A549 (cell line): ENCODE measurements at regions not wholly inside any gene's neighbourhood (a gene's known extent, or its start where the extent isn't known, plus 50 kb on each side); places are given as distances from the start of the nearest gene placed in this dataset.

Experiments used
- ATAC-seq, 2 experiments: fragments of 200-7000 bp in 1 of 2; fragments of >200 bp in 1 of 2; cut with Nextera tagmentation in 1 of 2; cut with Tn5 transposase in 1 of 2; 3 replicates each; pipeline versions ENCODE4 v1.8.0 to v1.9.1; 2018 to 2020; ENCODE audit warnings: mild to moderate bottlenecking in 1 of 2, moderate library complexity in 1 of 2
- CTCF ChIA-PET: fragments of 300-600 bp; sonication (Branson Sonifier 250); formaldehyde crosslinking; extraction: SDS; loops from one replicate; lab custom pipeline; 2021; ENCODE audit warnings: antibody characterized with exemption, inconsistent platforms; lab: Yijun Ruan, JAX
- POLR2A ChIA-PET: fragments of 350-600 bp; formaldehyde crosslinking; extraction: SDS; loops from one replicate; lab custom pipeline; 2021; ENCODE audit warnings: antibody characterized with exemption, inconsistent platforms; lab: Yijun Ruan, JAX
- DNase-seq, 2 experiments: peaks; one replicate each; pipeline versions ENCODE4 v3.0.0 to v3.0.0-alpha.2; 2011 to 2016; ENCODE audit warnings: low read depth in 1 of 2, low spot score in 1 of 2
- FAIRE-seq: peaks from 2 replicates; lab custom pipeline; 2011; peaks lifted over from hg19 to GRCh38; lab: Jason Lieb, UNC
- H3K27ac ChIP-seq, 2 experiments: fragments of >200 bp; sonication (Bioruptor Twin); formaldehyde crosslinking; 3 replicates each; pipeline ENCODE4 v1.5.1; 2016 to 2017
- H3K4me1 ChIP-seq: fragments of >200 bp; sonication (Bioruptor Twin); formaldehyde crosslinking; 3 replicates; pipeline ENCODE4 v1.6.1; 2016
- H3K4me2 ChIP-seq: fragments of >200 bp; sonication (Bioruptor Twin); formaldehyde crosslinking; 3 replicates; pipeline ENCODE4 v1.6.1; 2016
- H3K4me3 ChIP-seq: fragments of >200 bp; sonication (Bioruptor Twin); formaldehyde crosslinking; 3 replicates; pipeline ENCODE4 v1.5.1; 2016
- H3K9me3 ChIP-seq: fragments of >200 bp; sonication (Bioruptor Twin); formaldehyde crosslinking; 3 replicates; pipeline ENCODE4 v1.6.1; 2016
- BHLHE40 ChIP-seq: IDR thresholded peaks from 2 replicates; pipeline ENCODE4 v1.6.1; 2012; ENCODE audit warnings: low read depth, low read length, inconsistent platforms
- E2F6 ChIP-seq: IDR thresholded peaks from 2 replicates; pipeline ENCODE4 v1.6.1; 2012; ENCODE audit warnings: low read depth, borderline replicate concordance
- EHF ChIP-seq: fragments of 250-450 bp; sonication (Bioruptor Pico); IDR thresholded peaks from 2 replicates; pipeline ENCODE4 v1.5.0; 2020; ENCODE audit warnings: mild to moderate bottlenecking
- ESRRA ChIP-seq: fragments of 150-350 bp; IDR thresholded peaks from 2 replicates; pipeline ENCODE4 v1.6.1; 2014; ENCODE audit warnings: mild to moderate bottlenecking, low read length, borderline replicate concordance
- FOXS1 ChIP-seq: fragments of 250-450 bp; sonication (Bioruptor Pico); IDR thresholded peaks from 2 replicates; pipeline ENCODE4 v1.5.0; 2020; ENCODE audit warnings: mild to moderate bottlenecking, moderate library complexity
- JUN ChIP-seq, 2 experiments: fragments of >200 bp; sonication (Bioruptor Twin); formaldehyde crosslinking; IDR thresholded peaks; 2 replicates in 1 of 2; 3 replicates in 1 of 2; pipeline ENCODE4 v1.6.1; 2016 to 2017
- KDM1A ChIP-seq: fragments of 200-600 bp; sonication (generic); IDR thresholded peaks from 2 replicates; pipeline ENCODE4 v1.6.1; 2016; ENCODE audit warnings: low read depth, mild to moderate bottlenecking
- MAZ ChIP-seq: fragments of 150-350 bp; IDR thresholded peaks from 2 replicates; pipeline ENCODE4 v1.6.1; 2014; ENCODE audit warnings: antibody characterized with exemption, low read depth, low read length, borderline replicate concordance
- NPAS2 ChIP-seq: fragments of 250-450 bp; sonication (Bioruptor Pico); IDR thresholded peaks from 2 replicates; pipeline ENCODE4 v1.8.0; 2022; ENCODE audit warnings: mild to moderate bottlenecking, moderate library complexity, borderline replicate concordance
- PHF8 ChIP-seq: fragments of 200-600 bp; sonication (generic); IDR thresholded peaks from 2 replicates; pipeline ENCODE4 v1.6.1; 2016; ENCODE audit warnings: low read depth, mild to moderate bottlenecking, antibody characterized with exemption, moderate library complexity, borderline replicate concordance
- POLR2A ChIP-seq: IDR thresholded peaks from 2 replicates; pipeline ENCODE4 v1.6.1; 2012; ENCODE audit warnings: mild to moderate bottlenecking, low read length
- POLR2AphosphoS2 ChIP-seq: conservative IDR thresholded peaks from 2 replicates; pipeline ENCODE4 v1.6.1; 2012; ENCODE audit warnings: low read length, improper control_type of control experiment, inconsistent platforms
- RAD21 ChIP-seq, 2 experiments: fragments of >200 bp in 1 of 2; sonication (Bioruptor Twin) in 1 of 2; formaldehyde crosslinking in 1 of 2; IDR thresholded peaks in 1 of 2; conservative IDR thresholded peaks in 1 of 2; 2 replicates in 1 of 2; 3 replicates in 1 of 2; pipeline ENCODE4 v1.6.1; 2012 to 2018; ENCODE audit warnings: inconsistent platforms in 1 of 2
- RFX5 ChIP-seq: fragments of 450-650 bp; IDR thresholded peaks from 2 replicates; pipeline ENCODE4 v1.7.1; 2014; ENCODE audit warnings: antibody characterized with exemption, mild to moderate bottlenecking, moderate library complexity
- RNF2 ChIP-seq: fragments of 200-600 bp; sonication (generic); IDR thresholded peaks from 2 replicates; pipeline ENCODE4 v1.6.1; 2016; ENCODE audit warnings: low read depth, mild to moderate bottlenecking, antibody characterized with exemption, moderate library complexity, borderline replicate concordance
- TFCP2L1 ChIP-seq: fragments of 250-450 bp; sonication (Bioruptor Pico); IDR thresholded peaks from 2 replicates; pipeline ENCODE4 v1.5.0; 2021; ENCODE audit warnings: mild to moderate bottlenecking
- TP53 ChIP-seq: fragments of 250-450 bp; sonication (Bioruptor Pico); IDR thresholded peaks from 2 replicates; pipeline ENCODE4 v1.5.0; 2021; ENCODE audit warnings: mild to moderate bottlenecking, moderate library complexity
- ZFP36 ChIP-seq: fragments of 450-650 bp; IDR thresholded peaks from 2 replicates; pipeline ENCODE4 v1.6.1; 2014; ENCODE audit warnings: borderline replicate concordance; ENCODE audit not compliant: partially characterized antibody
- ZSCAN20 ChIP-seq: fragments of 250-450 bp; sonication (Bioruptor Pico); IDR thresholded peaks from 2 replicates; pipeline ENCODE4 v1.8.0; 2022; ENCODE audit warnings: mild to moderate bottlenecking, moderate library complexity
- WGBS: methylation state at CpG from one replicate; pipeline ENCODE4 v1.1.6; 2017; ENCODE audit errors: missing lambda C conversion rate; 5-methylcytosine and 5-hydroxymethylcytosine counted together
- TF ChIP-seq, protein P1 (sequence below): fragments of >200 bp; sonication (Bioruptor Twin); formaldehyde crosslinking; IDR thresholded peaks from 3 replicates; pipeline ENCODE4 v1.6.1; 2016
- TF ChIP-seq, protein P2 (sequence below): IDR thresholded peaks from 2 replicates; pipeline ENCODE4 v1.6.1; 2012
- TF ChIP-seq, protein P3 (sequence below): IDR thresholded peaks from 2 replicates; pipeline ENCODE4 v1.6.1; 2012
- TF ChIP-seq, protein P4 (sequence below): fragments of 250-450 bp; sonication (Bioruptor Pico); IDR thresholded peaks from 2 replicates; pipeline ENCODE4 v1.5.0; 2021; ENCODE audit warnings: mild to moderate bottlenecking, moderate library complexity, borderline replicate concordance
- TF ChIP-seq, protein P5 (sequence below): fragments of 450-650 bp; IDR thresholded peaks from 2 replicates; pipeline ENCODE4 v1.6.1; 2014; ENCODE audit warnings: antibody characterized with exemption
- TF ChIP-seq, protein P6 (sequence below): fragments of 200-600 bp; sonication (generic); IDR thresholded peaks from 2 replicates; pipeline ENCODE4 v1.6.1; 2016; ENCODE audit warnings: antibody characterized with exemption, mild to moderate bottlenecking, moderate library complexity

DNA sequence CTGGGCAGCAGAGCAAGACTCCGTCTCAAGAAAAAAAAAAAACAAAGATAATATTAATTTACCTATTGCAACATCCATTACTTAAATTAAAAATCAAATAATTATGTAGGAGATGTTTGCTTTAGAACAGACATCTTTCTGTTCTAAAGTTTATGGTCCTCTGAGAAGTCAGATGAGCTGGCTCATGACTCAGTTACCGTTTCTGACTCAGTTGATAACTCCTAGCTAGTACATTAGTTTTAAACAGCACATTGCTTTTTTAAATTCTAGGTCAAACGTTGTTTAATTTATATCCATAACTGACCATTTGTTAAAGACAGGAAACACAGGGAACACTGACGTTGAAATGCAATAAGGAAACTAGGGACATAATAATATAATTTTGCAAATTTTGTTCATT lies 162.7 kb downstream of the ETV1 start:
- Histone ChIP-seq H3K4me1 (no peaks in the 10 kb centered on the region), H3K27ac (no peak overlapping the region), H3K9me3 (no peaks in the 10 kb centered on the region), H3K4me2 (no peak overlapping the region), H3K4me3 (no peak overlapping the region)
- POLR2A ChIA-PET: no interaction called here
- CTCF ChIA-PET: interaction anchor here (0.6 kb wide), 1 partner anchor 612 kb away, joined by 3 read pairs; no protein-coding TSS in a partner anchor
- TF ChIP-seq JUN (IDR thresholded peaks at IDR 0.05) (no peak), BHLHE40 (no peak), ZFP36 (no peak), KDM1A (no peak), RAD21 (conservative IDR thresholded peaks at IDR 0.05 in 1 of 2, IDR thresholded peaks at IDR 0.05 in 1 of 2) (no peak), MAZ (no peak), POLR2A (no peak), ZSCAN20 (CRISPR knock-in tag) (no peak), TFCP2L1 (CRISPR knock-in tag) (no peak), RNF2 (no peak), ESRRA (no peak), POLR2AphosphoS2 (no peak)
- TF ChIP-seq, protein P1, sequence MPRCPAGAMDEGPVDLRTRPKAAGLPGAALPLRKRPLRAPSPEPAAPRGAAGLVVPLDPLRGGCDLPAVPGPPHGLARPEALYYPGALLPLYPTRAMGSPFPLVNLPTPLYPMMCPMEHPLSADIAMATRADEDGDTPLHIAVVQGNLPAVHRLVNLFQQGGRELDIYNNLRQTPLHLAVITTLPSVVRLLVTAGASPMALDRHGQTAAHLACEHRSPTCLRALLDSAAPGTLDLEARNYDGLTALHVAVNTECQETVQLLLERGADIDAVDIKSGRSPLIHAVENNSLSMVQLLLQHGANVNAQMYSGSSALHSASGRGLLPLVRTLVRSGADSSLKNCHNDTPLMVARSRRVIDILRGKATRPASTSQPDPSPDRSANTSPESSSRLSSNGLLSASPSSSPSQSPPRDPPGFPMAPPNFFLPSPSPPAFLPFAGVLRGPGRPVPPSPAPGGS: no peak
- TF ChIP-seq, protein P2, sequence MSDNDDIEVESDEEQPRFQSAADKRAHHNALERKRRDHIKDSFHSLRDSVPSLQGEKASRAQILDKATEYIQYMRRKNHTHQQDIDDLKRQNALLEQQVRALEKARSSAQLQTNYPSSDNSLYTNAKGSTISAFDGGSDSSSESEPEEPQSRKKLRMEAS: no peak
- FAIRE-seq (no peak), DNase-seq (no peak), ATAC-seq (no peak)
- WGBS: 40% methylated on average over 4 of the region's 4 CpGs

DNA sequence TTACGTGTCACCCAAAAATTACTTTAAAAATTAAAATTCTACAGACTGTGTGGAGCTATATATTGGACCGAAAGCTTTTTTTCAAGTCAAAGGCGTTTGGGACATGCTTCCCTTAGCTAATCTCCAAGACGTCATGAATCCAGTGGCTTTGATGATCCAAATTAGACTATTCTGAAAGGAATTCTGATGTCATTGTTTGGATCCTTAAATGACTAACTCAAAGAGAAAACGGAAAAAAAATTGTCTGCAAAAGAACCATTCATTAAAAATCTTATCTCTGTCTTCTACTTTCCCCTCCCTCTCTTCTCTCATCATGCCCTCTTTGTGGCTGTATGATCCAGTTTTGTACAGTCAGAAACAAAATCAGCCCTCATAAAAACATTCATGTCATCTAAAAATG lies 161.8 kb downstream of the ETV1 start:
- TF ChIP-seq FOXS1 (CRISPR knock-in tag): no peak
- TF ChIP-seq TFCP2L1 (CRISPR knock-in tag): no peak
- no peak for TF ChIP-seq EHF
- no peak for TF ChIP-seq TP53 (CRISPR knock-in tag)
- TF ChIP-seq BHLHE40: no peak
- TF ChIP-seq KDM1A: no peak
- no peak for TF ChIP-seq NPAS2 (CRISPR knock-in tag)
- TF ChIP-seq ESRRA: no peak
- TF ChIP-seq, protein P3, sequence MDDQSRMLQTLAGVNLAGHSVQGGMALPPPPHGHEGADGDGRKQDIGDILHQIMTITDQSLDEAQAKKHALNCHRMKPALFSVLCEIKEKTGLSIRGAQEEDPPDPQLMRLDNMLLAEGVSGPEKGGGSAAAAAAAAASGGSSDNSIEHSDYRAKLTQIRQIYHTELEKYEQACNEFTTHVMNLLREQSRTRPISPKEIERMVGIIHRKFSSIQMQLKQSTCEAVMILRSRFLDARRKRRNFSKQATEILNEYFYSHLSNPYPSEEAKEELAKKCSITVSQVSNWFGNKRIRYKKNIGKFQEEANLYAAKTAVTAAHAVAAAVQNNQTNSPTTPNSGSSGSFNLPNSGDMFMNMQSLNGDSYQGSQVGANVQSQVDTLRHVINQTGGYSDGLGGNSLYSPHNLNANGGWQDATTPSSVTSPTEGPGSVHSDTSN: no peak
- TF ChIP-seq, protein P4, sequence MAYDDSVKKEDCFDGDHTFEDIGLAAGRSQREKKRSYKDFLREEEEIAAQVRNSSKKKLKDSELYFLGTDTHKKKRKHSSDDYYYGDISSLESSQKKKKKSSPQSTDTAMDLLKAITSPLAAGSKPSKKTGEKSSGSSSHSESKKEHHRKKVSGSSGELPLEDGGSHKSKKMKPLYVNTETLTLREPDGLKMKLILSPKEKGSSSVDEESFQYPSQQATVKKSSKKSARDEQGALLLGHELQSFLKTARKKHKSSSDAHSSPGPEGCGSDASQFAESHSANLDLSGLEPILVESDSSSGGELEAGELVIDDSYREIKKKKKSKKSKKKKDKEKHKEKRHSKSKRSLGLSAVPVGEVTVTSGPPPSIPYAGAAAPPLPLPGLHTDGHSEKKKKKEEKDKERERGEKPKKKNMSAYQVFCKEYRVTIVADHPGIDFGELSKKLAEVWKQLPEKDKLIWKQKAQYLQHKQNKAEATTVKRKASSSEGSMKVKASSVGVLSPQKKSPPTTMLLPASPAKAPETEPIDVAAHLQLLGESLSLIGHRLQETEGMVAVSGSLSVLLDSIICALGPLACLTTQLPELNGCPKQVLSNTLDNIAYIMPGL: no peak
- no peak overlapping the region for H3K27ac ChIP-seq
- ChIA-PET CTCF (no interaction called here), POLR2A (no interaction called here)
- no peak for ATAC-seq
- H3K4me2 ChIP-seq: no peak overlapping the region
- FAIRE-seq: no peak
- H3K4me3 ChIP-seq: no peak overlapping the region
- no peaks in the 10 kb centered on the region for H3K9me3 ChIP-seq
- WGBS: 43% methylated on average over 5 of the region's 5 CpGs
- DNase-seq: no peak
- H3K4me1 ChIP-seq: no peaks in the 10 kb centered on the region

GRCh38 chr7:13829231-13829630 lies 160.2 kb downstream of the ETV1 start:
- DNase-seq: no peak
- POLR2A ChIA-PET: no interaction called here
- ATAC-seq: no peak

More at GRCh38 chr7:13829231-13829630, 160.2 kb downstream of the ETV1 start:
- Histone ChIP-seq H3K9me3 (no peaks in the 10 kb centered on the region), H3K27ac (no peak overlapping the region), H3K4me3 (no peak overlapping the region), H3K4me2 (no peak overlapping the region), H3K4me1 (no peaks in the 10 kb centered on the region)
- 34% methylated on average over 2 of the region's 2 CpGs for WGBS
- TF ChIP-seq NPAS2 (CRISPR knock-in tag) (no peak), RFX5 (no peak), PHF8 (no peak), E2F6 (no peak)
- TF ChIP-seq, protein P5, sequence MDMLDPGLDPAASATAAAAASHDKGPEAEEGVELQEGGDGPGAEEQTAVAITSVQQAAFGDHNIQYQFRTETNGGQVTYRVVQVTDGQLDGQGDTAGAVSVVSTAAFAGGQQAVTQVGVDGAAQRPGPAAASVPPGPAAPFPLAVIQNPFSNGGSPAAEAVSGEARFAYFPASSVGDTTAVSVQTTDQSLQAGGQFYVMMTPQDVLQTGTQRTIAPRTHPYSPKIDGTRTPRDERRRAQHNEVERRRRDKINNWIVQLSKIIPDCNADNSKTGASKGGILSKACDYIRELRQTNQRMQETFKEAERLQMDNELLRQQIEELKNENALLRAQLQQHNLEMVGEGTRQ: no peak
- TF ChIP-seq, protein P6, sequence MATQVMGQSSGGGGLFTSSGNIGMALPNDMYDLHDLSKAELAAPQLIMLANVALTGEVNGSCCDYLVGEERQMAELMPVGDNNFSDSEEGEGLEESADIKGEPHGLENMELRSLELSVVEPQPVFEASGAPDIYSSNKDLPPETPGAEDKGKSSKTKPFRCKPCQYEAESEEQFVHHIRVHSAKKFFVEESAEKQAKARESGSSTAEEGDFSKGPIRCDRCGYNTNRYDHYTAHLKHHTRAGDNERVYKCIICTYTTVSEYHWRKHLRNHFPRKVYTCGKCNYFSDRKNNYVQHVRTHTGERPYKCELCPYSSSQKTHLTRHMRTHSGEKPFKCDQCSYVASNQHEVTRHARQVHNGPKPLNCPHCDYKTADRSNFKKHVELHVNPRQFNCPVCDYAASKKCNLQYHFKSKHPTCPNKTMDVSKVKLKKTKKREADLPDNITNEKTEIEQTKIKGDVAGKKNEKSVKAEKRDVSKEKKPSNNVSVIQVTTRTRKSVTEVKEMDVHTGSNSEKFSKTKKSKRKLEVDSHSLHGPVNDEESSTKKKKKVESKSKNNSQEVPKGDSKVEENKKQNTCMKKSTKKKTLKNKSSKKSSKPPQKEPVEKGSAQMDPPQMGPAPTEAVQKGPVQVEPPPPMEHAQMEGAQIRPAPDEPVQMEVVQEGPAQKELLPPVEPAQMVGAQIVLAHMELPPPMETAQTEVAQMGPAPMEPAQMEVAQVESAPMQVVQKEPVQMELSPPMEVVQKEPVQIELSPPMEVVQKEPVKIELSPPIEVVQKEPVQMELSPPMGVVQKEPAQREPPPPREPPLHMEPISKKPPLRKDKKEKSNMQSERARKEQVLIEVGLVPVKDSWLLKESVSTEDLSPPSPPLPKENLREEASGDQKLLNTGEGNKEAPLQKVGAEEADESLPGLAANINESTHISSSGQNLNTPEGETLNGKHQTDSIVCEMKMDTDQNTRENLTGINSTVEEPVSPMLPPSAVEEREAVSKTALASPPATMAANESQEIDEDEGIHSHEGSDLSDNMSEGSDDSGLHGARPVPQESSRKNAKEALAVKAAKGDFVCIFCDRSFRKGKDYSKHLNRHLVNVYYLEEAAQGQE: no peak
- FAIRE-seq: no peak
- CTCF ChIA-PET: interaction anchor here (0.5 to 0.7 kb wide), 2 partner anchors 89 to 1217 kb away, joined by 3 read pairs; no protein-coding TSS in a partner anchor
